CD4-positive, alpha-beta memory T cell (primary cell): ENCODE measurements at regions not wholly inside any gene's neighbourhood (a gene's known extent, or its start where the extent isn't known, plus 50 kb on each side); places are given as distances from the start of the nearest gene placed in this dataset.
"Not testable (repeated sequence)": the region's sequence is repeated elsewhere in the genome, so short reads cannot be mapped to it uniquely, and the experiment has no call there.

Experiments used
- CTCF ChIA-PET: fragments of 350-600 bp; sonication (Branson Sonifier 250); formaldehyde crosslinking; loops from one replicate; lab custom pipeline; 2021; ENCODE audit warnings: inconsistent platforms; ENCODE audit not compliant: partially characterized antibody; lab: Charles Lee
- POLR2A ChIA-PET: fragments of 350-600 bp; sonication (Branson Sonifier 250); formaldehyde crosslinking; loops from one replicate; lab custom pipeline; 2021; ENCODE audit not compliant: partially characterized antibody; lab: Charles Lee
- DNase-seq, 5 donors: peaks; one replicate each; pipeline versions ENCODE4 v3.0.0 to v3.0.0-alpha.2; 2020 to 2022; ENCODE audit warnings: mixed read lengths in 1 of 5
- H3K27ac ChIP-seq: one replicate; pipeline ENCODE4 v1.7.0; 2013; ENCODE audit warnings: low read depth, low read length
- H3K27me3 ChIP-seq: 2 replicates; pipeline ENCODE4 v1.7.0; 2013; ENCODE audit warnings: mild to moderate bottlenecking, low read length, moderate library complexity; ENCODE audit not compliant: insufficient read depth
- H3K36me3 ChIP-seq: 2 replicates; pipeline ENCODE4 v1.7.0; 2013; ENCODE audit warnings: mild to moderate bottlenecking, low read length, moderate library complexity; ENCODE audit not compliant: insufficient read depth
- H3K4me1 ChIP-seq: 2 replicates; pipeline ENCODE4 v1.7.0; 2013; ENCODE audit warnings: mild to moderate bottlenecking, low read length, moderate library complexity; ENCODE audit not compliant: insufficient read depth
- H3K4me3 ChIP-seq, 2 donors: one replicate each; pipeline ENCODE4 v1.7.0; 2013; ENCODE audit warnings: low read length in 2 of 2, mild to moderate bottlenecking in 1 of 2
- H3K9me3 ChIP-seq, 2 donors: one replicate each; pipeline ENCODE4 v1.7.0; 2013; ENCODE audit warnings: low read length in 2 of 2, control low read depth in 1 of 2; ENCODE audit not compliant: control insufficient read depth in 1 of 2
- H3K27ac Mint-ChIP-seq, 7 donors: one replicate each; pipeline ENCODE4 v1.8.0; 2020 to 2021; ENCODE audit warnings: mixed read lengths in 7 of 7, mild to moderate bottlenecking in 6 of 7, inconsistent platforms in 3 of 7, moderate library complexity in 3 of 7
- H3K27me3 Mint-ChIP-seq, 2 donors: one replicate each; pipeline ENCODE4 v1.8.0; 2020 to 2021; ENCODE audit warnings: mixed read lengths in 2 of 2
- H3K36me3 Mint-ChIP-seq, 2 donors: one replicate each; pipeline ENCODE4 v1.8.0; 2020 to 2021; ENCODE audit warnings: mixed read lengths in 2 of 2, inconsistent platforms in 1 of 2, mild to moderate bottlenecking in 1 of 2
- H3K4me1 Mint-ChIP-seq, 4 donors: one replicate each; pipeline ENCODE4 v1.8.0; 2020 to 2021; ENCODE audit warnings: mixed read lengths in 4 of 4, mild to moderate bottlenecking in 1 of 4
- H3K4me3 Mint-ChIP-seq, 8 donors: one replicate each; pipeline ENCODE4 v1.8.0; 2020 to 2021; ENCODE audit warnings: mixed read lengths in 8 of 8, mild to moderate bottlenecking in 7 of 8, moderate library complexity in 6 of 8, inconsistent platforms in 3 of 8
- H3K9me3 Mint-ChIP-seq, 8 donors: one replicate each; pipeline ENCODE4 v1.8.0; 2020 to 2021; ENCODE audit warnings: mixed read lengths in 8 of 8, mild to moderate bottlenecking in 5 of 8, inconsistent platforms in 3 of 8, moderate library complexity in 1 of 8
- intact Hi-C: fragments of 100-400 bp; cut with micrococcal nuclease; formaldehyde crosslinking; loops from one replicate; pipeline ENCODE4 v1.15.1; 2023

DNA sequence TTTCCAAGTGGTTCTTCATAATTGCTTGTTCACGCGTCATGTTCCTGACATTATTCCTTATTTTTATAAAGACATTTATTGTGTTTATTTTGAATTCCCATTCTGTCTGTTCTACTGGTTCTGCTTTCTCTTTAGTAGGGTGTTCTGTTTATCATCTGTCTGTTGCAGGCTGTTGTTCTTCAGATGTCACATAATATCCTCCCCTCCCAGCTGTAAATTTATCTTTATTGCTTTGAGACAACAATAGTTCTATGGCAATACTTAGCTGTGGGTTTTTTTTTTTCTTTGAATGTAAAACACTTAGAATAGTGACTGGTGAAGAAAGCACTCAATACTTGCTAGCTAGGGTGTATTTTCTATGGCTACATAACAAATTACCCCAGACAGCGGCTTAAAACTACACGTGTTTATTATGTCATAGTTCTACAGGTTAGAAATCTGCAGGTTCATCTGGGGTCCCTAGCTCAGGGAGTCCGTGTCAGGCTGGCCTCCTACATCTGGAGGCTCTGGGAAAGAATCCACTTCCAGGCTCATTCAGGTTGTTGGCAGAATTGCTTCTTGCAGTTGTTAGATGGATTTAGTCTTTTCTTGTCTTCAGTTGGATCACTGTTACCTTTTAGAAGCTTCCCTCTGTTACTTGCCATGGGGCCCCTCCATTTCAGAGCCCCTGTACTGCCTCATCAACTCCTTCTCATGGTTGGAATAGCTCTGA, 63.4 kb upstream of the ENPEP start:
- H3K27me3 ChIP-seq = no peaks in the 10 kb centered on the region
- ChIA-PET POLR2A (no interaction called here), CTCF (no interaction called here)
- no peaks in the 10 kb centered on the region for H3K36me3 Mint-ChIP-seq
- H3K27me3 Mint-ChIP-seq = peaks cover 2 to 8% of the 10 kb centered on the region in 2 donors
- H3K36me3 ChIP-seq = no peaks in the 10 kb centered on the region
- no peak overlapping the region for H3K27ac ChIP-seq
- H3K27ac Mint-ChIP-seq = no peak overlapping the region
- no peaks in the 10 kb centered on the region for H3K4me1 ChIP-seq
- H3K4me3 Mint-ChIP-seq = no peak overlapping the region
- no peaks in the 10 kb centered on the region for H3K9me3 ChIP-seq
- H3K9me3 Mint-ChIP-seq = peaks cover 0 to 10% (median under 1%) of the 10 kb centered on the region in 8 donors
- no peak overlapping the region for H3K4me3 ChIP-seq
- H3K4me1 Mint-ChIP-seq = no peaks in the 10 kb centered on the region
- intact Hi-C loops = no loop called here
- DNase-seq = no peak

DNA sequence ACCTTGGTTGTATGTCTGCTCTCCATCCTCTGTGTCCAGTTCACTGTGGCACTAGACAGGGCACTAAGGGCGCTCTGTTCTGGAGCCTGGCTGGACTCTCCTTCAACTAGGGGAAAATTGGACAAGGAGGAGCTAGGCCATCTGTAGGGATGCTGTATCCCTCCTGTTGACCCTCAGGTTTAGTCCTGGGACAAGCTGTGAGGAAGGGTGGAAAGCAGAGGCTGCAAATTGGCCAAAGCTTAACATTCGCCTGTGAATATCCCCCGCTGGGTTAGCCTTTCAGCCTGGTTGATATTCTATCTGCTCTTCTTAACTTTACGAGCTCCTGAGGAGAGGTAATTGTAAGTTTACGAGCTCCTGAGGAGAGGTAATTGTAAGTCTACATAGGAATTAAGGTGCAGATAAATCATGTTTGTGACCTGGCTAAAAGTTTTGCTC, 64.4 kb upstream of the ENPEP start:
- H3K27me3 ChIP-seq = no peaks in the 10 kb centered on the region
- H3K4me3 ChIP-seq = no peak overlapping the region
- no peaks in the 10 kb centered on the region for H3K36me3 Mint-ChIP-seq
- H3K4me1 ChIP-seq = no peaks in the 10 kb centered on the region
- ChIA-PET POLR2A (no interaction called here), CTCF (interaction anchor here (0.6 kb wide), 1 partner anchor 8 kb away, joined by 3 read pairs; no protein-coding TSS in a partner anchor)
- H3K36me3 ChIP-seq = no peaks in the 10 kb centered on the region
- no peak for DNase-seq
- peak overlapping the region in 1 of 8 donors; percentile 55 for H3K4me3 Mint-ChIP-seq
- H3K27ac ChIP-seq = no peak overlapping the region
- peak overlapping the region in 1 of 7 donors; percentile 35 for H3K27ac Mint-ChIP-seq
- H3K9me3 ChIP-seq = no peaks in the 10 kb centered on the region
- intact Hi-C loops = no loop called here
- no peaks in the 10 kb centered on the region for H3K4me1 Mint-ChIP-seq
- H3K27me3 Mint-ChIP-seq = peaks cover 2 to 8% of the 10 kb centered on the region in 2 donors
- H3K9me3 Mint-ChIP-seq = peaks cover 0 to 2% (median under 1%) of the 10 kb centered on the region in 8 donors

DNA sequence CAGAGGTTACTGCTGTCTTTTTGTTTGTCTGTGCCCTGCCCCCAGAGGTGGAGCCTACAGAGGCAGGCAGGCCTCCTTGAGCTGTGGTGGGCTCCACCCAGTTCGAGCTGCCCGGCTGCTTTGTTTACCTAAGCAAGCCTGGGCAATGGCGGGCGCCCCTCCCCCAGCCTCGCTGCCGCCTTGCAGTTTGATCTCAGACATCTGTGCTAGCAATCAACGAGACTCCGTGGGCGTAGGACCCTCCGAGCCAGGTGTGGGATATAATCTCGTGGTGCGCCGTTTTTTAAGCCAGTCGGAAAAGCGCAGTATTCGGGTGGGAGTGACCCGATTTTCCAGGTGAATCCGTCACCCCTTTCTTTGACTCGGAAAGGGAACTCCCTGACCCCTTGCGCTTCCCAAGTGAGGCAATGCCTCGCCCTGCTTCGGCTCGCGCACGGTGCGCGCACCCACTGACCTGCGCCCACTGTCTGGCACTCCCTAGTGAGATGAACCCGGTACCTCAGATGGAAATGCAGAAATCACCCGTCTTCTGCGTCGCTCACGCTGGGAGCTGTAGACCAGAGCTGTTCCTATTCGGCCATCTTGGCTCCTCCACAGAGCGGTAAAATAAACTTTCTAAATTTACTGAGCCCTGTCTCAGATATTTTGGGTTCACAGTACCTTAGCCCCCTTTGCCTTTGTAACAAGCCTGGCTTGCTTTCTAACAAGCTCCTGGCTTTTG, 64.9 kb upstream of the ENPEP start:
- CTCF ChIA-PET, H3K4me1 Mint-ChIP-seq, H3K27me3 Mint-ChIP-seq, H3K36me3 Mint-ChIP-seq, POLR2A ChIA-PET, H3K4me1 ChIP-seq, DNase-seq, H3K9me3 Mint-ChIP-seq, H3K27me3 ChIP-seq, H3K27ac ChIP-seq, H3K36me3 ChIP-seq, H3K9me3 ChIP-seq, H3K4me3 ChIP-seq, intact Hi-C loops: not testable (repeated sequence)
- peak overlapping the region in 3 of 8 donors; percentile 20 to 56 (median 55) for H3K4me3 Mint-ChIP-seq
- peak overlapping the region in 1 of 7 donors; percentile 35 for H3K27ac Mint-ChIP-seq

DNA sequence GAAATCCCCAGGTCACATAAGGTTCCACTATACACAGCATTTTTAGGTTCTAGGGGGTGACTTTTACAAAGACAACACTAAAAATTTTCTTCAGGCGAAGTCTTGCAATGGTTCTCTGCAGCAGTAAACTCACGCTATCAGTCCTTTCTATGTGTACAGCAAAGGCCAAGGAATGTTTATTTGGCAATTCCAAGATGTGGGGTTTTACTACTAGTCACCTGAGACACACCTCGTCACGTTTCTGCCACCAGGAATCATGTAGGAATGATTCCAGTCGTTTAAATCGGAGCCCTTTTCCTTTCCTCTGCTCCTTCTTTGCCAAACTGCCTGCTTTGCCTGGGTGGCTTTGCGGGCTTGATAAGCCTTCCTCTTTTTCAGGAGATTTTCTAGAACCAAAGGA, 75.9 kb upstream of the ENPEP start:
- no peak overlapping the region for H3K4me3 ChIP-seq
- intact Hi-C loops = no loop called here
- no peaks in the 10 kb centered on the region for H3K36me3 ChIP-seq
- CTCF ChIA-PET = no interaction called here
- Mint-ChIP-seq H3K9me3 (peaks cover 0 to 7% (median 0%) of the 10 kb centered on the region in 8 donors), H3K27ac (no peak overlapping the region), H3K4me1 (no peaks in the 10 kb centered on the region), H3K27me3 (peaks cover 0 to 5% of the 10 kb centered on the region in 2 donors), H3K36me3 (no peaks in the 10 kb centered on the region), H3K4me3 (no peak overlapping the region)
- H3K27ac ChIP-seq = no peak overlapping the region
- DNase-seq = no peak
- POLR2A ChIA-PET = no interaction called here
- no peaks in the 10 kb centered on the region for H3K4me1 ChIP-seq
- H3K27me3 ChIP-seq = no peaks in the 10 kb centered on the region
- H3K9me3 ChIP-seq = no peaks in the 10 kb centered on the region

DNA sequence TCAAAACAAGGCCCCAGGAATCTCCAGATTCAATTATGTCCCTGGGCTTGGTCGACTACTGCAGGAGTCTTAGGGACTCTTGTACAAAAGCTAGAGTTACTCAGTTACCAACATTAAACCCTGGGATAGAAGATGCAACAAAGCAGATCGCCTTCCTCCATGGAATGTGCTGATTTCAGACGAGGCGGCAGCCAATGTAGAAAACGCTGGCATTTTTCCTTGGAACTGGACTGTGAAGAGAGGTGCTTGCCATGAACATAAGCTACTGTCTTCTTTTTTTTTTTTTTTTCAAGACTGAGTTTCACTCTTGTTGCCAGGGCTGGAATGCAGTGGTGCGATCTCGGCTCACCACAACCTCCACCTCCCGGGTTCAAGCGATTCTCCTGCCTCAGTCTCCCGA, 76.9 kb upstream of the ENPEP start:
- H3K27ac Mint-ChIP-seq, POLR2A ChIA-PET, H3K36me3 Mint-ChIP-seq, intact Hi-C loops, H3K4me3 ChIP-seq, H3K9me3 Mint-ChIP-seq, CTCF ChIA-PET, H3K9me3 ChIP-seq, H3K27me3 ChIP-seq, H3K36me3 ChIP-seq, H3K4me1 ChIP-seq, H3K4me3 Mint-ChIP-seq, H3K27ac ChIP-seq, H3K4me1 Mint-ChIP-seq, DNase-seq, H3K27me3 Mint-ChIP-seq: not testable (repeated sequence)

DNA sequence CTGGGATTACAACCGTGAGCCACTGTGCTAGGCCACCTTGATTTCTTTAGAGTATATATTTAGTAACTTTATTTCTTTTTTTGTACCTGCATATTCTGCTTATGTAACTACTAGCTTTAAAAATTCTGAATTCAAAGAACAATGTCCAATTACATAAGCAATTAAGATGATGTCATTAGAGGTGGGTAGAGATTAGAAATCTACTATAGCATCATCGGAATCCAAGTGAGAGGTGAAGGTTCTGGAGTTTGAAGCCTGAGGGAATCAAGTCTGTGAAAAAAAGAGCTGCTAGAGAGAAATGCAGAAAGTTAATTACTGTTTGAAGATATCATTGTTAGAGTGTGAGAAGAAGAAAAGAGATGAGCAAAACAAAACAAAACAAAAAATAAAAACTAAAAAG, 79.0 kb upstream of the ENPEP start:
- Histone ChIP-seq H3K27ac (no peak overlapping the region), H3K9me3 (no peaks in the 10 kb centered on the region), H3K36me3 (no peaks in the 10 kb centered on the region), H3K27me3 (no peaks in the 10 kb centered on the region), H3K4me1 (no peaks in the 10 kb centered on the region), H3K4me3 (no peak overlapping the region)
- ChIA-PET POLR2A (no interaction called here), CTCF (no interaction called here)
- Mint-ChIP-seq H3K36me3 (no peaks in the 10 kb centered on the region), H3K4me1 (no peaks in the 10 kb centered on the region), H3K27ac (no peak overlapping the region), H3K9me3 (peaks cover 0 to 4% (median 0%) of the 10 kb centered on the region in 8 donors), H3K4me3 (no peak overlapping the region), H3K27me3 (peaks cover 2 to 11% of the 10 kb centered on the region in 2 donors)
- no peak for DNase-seq
- intact Hi-C loops = no loop called here

DNA sequence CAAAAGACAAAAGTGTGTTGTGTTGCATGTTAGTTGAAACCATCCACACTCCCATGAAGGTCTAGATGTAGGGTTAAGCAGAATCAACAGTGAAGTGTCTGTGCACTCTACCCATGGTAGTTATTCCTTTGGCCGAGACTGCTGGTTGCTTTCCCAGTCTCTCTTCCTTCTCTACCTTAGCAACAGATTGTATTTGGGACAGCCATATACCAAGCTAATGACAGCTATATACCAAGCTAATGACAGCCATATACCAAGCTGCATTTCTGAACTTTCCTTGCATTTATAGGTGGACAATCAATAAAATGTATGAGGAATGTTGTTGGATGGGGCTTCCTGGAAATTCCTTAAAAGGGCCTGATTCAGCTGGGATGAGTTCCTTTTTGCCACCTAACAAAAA, 80.5 kb upstream of the ENPEP start:
- no peaks in the 10 kb centered on the region for H3K27me3 ChIP-seq
- ChIA-PET POLR2A (no interaction called here), CTCF (no interaction called here)
- H3K27ac Mint-ChIP-seq = no peak overlapping the region
- intact Hi-C loops = no loop called here
- no peaks in the 10 kb centered on the region for H3K4me1 Mint-ChIP-seq
- no peaks in the 10 kb centered on the region for H3K4me1 ChIP-seq
- no peak overlapping the region for H3K4me3 Mint-ChIP-seq
- no peak overlapping the region for H3K4me3 ChIP-seq
- H3K9me3 Mint-ChIP-seq = peaks cover 0 to under 1% (median 0%) of the 10 kb centered on the region in 8 donors
- no peak for DNase-seq
- no peaks in the 10 kb centered on the region for H3K9me3 ChIP-seq
- H3K27ac ChIP-seq = no peak overlapping the region
- H3K36me3 ChIP-seq = no peaks in the 10 kb centered on the region
- H3K36me3 Mint-ChIP-seq = no peaks in the 10 kb centered on the region
- H3K27me3 Mint-ChIP-seq = peaks cover 6 to 11% of the 10 kb centered on the region in 2 donors
